Amniotic epithelial cell (primary cell): ENCODE measurements at regions not wholly inside any gene's neighbourhood (a gene's known extent, or its start where the extent isn't known, plus 50 kb on each side); places are given as distances from the start of the nearest gene placed in this dataset.

Source experiments
- DNase-seq: peaks from one replicate; pipeline ENCODE4 v3.0.0-alpha.2; 2010; ENCODE audit warnings: low read depth

DNA sequence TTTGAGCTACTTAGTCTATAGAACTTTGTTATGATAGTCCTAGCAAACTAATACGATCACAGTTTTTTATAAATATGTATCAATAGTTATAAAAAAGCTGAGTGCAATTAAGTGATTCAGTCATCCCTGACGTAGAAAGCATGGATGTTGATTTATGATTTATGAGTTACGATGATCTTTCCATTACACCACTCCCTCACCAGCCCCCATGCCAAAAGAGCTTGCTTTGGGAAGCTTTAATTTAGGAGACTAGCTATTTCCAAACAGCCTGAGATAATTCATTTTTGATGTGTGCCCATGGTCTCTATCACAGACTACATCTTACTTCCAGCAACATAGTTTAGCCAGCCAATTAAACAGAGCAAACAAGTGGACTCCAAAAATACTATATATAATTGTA is 256.8 kb downstream of the GABRG2 start:
- no peak for DNase-seq

DNA sequence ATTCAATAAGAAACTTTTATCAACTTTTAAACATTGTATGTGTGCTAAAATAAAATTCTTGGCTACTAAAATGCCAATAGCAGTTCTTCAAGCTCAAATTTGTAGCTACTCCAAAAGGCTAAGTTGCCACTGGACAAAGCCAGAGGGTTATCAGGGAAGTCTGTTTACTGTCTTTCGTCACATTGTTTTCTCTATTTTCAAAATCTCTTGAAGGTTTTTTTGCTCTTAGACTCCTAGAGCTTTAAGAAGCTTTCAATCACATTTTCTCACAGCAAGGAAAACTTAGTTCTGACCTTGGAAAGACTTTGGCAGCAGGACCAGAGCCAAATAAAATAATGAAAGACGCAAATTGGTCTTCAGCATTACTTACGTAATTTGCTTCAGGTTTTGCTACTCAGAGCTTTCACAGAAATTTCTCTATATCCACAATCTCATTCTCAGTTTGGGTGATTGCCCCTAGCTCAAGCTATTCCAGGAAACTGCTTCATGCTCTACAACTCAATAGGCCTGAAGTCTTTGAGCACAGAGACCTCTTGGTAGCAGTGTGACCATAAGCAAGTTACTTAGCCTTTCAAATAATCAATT is 257.7 kb downstream of the GABRG2 start:
- no peak for DNase-seq

DNA sequence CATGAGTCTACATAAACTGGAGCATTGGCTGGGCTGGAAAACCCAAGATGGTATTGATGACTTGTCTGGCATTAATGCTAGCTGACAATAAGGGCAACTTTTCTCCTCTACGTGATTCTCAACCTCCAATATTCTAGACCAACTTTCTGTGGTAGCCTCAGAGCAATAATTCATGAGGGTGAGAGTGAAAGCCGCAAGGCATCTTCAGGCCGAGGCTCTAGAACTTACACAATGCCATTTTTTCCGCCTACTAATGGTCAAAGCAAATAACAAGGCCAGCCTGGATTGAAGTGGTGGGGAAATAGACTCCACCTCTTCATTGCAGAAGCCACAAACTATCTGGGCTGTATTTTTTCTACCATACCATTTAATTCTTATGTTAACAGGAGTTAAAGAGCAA is 267.4 kb downstream of the GABRG2 start:
- no peak for DNase-seq

DNA sequence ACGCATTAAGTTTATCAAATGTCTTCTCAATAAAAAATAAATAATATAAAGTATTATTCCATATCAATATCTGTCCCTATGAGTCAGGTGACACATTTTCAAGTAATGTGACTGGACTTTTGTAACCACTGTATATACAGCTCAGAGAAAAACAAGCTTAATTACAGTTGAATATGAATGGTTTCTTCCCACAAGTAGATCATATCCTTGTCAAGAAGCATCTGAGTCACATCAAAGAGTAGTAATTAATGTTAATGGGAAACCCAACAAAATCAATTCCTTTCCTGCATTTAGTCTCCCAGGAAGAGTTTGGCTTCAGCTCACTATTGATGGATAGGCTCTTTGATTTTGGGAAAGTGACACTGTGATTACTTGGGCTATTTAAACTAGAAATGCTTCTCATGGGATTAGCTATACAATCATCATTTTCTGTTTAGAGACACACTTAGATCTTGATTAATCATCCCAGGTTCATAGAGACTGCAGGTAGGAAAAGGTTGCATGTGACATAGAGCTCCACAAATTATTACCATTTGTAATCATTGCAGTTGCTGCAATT is 292.9 kb downstream of the GABRG2 start:
- DNase-seq, result no peak

DNA sequence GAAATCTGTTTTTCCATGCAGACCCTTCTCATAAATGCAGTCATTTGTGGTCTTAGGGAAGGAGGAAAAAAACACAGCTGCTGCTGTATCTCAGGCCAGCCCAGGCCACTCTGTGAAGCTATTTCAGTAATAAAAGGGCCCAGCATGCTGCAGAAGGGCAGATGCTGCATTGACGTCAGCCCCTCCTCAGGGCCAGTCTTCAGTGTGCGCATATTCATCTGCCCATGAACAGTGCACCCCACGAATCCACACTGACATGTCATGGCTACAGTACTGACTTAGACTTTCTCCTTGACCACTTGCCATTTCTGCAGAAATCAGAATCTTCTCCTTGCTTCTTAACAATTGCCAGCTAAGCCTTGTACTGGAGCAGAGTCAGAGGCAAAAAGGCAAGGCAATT is 304.7 kb downstream of the GABRG2 start:
- no peak for DNase-seq

DNA sequence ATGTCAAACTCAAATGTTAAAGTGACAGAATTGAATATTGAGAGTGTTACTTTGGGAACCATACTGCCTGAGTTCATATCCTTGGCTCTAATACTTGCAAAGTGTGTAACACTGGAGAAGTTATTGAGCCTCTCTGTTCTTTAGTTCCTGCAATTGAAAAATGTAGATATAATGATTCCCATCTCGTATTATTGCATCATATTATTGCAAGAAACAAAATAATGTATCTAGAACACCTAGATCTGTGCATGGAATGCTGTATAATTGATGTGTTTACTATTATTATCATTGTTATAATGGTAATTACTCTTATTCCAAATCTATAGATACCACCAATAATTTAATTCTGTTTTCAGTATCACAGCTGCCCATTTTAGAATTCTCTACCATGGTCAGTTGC is 310.3 kb downstream of the GABRG2 start:
- no peak for DNase-seq

DNA sequence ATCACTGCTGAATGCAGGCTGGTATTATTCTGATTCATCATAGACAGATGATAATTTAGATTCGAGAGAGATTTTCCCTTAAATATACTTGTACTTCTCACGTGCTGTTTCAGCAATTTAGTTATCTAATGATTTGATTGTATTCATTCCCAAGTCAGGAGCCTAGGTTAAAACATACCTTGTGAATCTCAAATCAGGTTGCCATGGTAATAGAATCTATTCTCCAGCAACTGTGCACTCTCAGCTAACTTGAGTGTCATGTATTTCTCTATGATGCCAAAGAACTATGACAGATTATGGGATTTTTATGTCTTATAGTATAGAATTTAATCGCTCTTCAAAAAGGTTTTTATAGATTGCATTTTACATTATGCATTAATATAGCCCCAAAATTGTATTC is 315.3 kb downstream of the GABRG2 start:
- DNase-seq, result no peak

DNA sequence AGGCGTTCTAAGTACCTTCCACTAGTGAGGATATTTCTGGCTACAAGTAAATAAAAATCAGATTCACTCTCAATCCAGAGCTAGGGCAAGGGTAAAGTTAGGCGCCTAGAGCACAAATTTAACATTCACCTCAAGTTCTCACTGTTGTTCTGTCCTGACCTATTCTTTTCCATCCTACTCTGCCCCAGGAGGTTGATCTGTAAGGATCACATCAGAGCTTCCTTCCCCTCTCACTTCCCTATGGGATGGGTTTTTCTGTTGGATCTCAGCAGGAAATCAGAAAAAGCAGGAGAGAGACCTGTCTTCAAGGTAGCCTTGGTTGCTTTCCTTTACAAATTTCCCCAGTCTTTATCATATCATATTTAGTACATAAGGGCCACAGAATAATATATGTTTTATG is 316.7 kb downstream of the GABRG2 start:
- DNase-seq, result no peak

DNA sequence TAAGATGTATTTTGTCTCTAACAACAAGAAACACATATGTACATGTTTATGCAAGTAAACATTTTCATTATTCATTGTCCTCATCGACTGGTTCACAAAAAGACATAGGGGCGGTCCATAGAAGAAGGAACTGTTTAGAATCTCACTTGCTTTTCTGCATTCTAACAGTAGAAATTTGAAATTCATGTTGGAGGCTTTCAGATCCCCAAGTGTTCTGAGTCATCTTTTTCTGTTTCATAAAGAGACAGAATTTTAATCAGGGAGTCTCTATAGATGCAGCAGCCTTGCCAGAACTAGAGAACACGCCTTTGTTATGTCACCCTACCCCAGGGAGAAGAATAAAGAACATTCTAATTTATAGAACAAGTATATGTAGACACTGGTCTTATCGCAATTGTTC is 324.3 kb downstream of the GABRG2 start:
- DNase-seq, result no peak

DNA sequence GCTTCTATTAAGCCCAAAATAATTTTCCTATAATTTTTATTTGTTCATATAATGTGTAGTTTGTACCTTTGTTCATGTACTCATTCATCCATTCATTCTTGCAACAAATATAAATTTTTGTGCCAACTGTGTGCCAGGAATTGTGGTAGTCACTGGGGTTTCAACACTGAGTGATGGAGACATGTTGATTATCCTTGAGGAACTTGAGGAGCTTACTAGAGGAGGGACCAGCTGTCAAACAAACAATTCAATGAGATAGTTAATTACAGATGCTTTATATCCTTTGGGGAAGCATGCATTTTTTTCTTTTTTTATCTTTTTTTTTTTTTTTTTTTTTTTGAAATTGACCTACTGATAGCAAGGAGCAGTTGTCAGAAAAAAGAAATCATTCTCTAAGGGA is 324.8 kb downstream of the GABRG2 start:
- no peak for DNase-seq

DNA sequence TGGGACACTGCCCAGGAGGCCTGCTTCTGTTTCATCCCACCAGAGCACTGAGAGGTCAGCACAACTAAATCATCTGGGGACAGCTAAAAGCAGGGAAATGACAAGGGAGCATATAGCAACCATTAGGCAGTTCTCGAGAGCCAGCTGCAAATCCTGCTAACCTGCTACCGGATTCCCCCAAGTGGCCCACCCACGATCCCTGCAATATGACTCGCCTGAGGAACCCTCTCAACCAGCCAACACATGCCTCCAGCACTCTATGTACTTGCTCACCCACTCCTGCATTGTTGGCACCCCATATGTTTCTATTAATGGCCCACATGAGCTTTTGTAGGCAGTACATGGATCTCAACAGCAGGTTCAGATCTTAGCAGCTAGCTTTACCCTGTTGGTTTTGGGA is 326.0 kb downstream of the GABRG2 start:
- no peak for DNase-seq

DNA sequence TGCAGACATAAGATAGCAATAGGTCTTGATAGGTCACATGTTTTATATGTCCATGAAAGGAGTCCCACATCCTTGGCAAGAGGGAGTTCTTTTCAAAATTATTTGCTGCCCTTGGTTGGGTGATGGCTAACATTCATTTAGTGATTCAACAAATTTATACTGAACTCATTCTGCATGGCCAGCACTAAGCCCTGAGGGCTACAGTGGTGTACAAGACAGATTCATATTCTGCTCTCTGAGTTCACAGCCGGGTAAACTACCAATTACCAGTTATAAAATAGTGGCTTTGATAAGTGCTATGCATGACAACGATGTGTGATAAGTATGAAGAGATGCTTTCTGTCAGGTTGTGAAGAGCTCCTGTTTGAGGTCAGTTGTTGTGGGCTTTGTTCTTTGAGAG is 340.0 kb downstream of the GABRG2 start:
- no peak for DNase-seq

DNA sequence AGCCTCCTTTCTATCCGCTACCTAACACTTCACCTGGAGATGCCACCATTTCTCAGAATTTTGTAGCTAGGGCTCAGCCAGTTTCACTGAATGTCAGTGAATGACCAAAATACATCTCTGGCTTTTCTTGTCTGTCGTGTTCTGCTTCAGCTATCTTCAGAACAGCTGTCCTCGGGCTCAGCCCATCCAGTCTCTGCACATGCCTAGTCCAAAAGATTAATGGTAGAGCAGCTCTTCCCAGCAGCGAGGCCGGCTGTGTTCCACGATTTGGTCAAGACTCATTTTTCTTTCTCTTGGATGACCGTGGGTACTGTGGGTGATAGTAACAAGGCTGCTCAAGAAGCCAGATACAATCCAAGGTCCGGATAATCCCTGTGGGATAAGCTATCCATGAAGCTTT is 342.8 kb downstream of the GABRG2 start:
- DNase-seq, result no peak

DNA sequence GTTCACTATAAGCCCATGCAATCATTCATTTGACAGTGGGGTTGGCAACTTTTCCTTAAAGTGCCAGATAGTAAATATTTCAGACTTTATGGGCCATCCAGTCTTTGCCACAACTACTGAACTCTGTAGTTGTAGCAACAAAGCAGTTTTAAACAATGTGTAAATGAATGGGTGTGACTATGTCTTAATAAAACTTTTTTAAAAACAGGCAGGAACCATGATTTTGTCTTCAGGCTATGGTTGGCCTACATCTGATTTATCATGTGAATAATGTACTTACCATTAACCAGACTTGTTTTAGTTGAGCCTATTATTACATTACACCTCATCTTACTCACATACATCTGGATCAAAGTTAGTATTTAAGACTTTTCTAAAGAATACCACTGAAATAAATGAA is 361.6 kb downstream of the GABRG2 start:
- no peak for DNase-seq

DNA sequence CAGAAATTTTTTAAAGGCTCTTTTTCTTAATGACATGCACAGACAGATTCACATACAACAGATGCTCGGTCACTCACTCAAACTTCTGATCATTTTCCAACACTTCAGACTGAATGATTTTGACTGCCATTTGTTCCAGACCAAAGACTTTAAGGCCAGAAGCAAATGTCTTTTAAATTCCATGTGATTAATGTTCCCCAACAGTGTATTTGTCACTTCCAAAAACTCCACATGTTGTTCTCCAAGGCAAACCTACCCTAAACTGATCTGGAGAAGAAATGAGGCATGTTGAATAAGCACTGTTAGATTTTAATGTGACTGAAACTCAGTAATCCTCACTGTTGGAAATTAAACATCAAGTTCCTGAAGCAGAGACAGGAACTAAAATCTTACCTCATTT is 366.7 kb downstream of the GABRG2 start:
- no peak for DNase-seq

DNA sequence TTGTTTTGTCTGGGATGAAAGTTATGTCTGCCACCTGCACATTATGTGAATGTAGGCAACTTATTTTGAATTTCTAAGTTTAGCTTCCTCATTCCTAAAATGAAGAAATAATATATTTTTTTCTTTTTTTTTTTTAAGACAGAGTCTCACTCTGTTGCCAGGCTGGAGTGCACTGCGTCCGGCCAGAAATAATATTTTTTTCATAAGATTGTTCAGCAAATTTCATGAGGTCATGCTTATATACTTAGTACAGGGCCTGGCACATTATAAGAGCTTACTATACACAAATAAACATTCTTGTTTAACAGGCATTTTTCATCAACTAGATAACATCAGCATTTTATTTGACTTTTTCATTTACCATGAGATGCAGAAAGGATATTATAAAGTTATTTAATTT is 368.5 kb downstream of the GABRG2 start:
- no peak for DNase-seq

DNA sequence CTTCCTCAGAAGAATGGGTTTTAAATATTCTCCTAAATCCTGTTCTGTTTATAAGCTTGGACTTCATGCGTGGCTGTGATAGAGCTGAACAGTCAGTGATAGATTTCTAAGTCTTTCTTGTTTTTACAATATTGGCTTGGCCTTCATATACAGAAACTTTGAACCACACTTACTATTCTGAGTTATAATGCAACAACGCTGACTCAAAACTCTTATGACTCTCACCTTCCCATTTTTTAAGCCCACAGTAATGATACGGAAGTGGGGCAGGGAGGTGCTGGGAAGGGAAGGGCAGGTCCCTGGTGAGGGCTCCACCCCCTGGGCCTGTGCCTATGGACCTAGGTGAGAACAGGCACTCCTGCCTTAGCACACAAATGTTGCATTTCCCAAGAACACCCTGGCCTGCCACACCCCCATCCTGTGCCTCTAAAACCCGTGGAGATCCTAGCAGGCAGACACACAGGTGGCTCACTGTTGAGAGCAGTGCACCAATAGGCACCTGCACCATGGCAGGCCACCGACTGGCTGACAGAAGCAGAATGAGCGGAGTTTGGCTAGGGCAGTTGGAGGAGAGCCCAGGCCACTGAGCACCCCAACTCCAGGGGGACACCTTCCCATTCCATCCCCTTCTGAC is 376.7 kb downstream of the GABRG2 start:
- no peak for DNase-seq

DNA sequence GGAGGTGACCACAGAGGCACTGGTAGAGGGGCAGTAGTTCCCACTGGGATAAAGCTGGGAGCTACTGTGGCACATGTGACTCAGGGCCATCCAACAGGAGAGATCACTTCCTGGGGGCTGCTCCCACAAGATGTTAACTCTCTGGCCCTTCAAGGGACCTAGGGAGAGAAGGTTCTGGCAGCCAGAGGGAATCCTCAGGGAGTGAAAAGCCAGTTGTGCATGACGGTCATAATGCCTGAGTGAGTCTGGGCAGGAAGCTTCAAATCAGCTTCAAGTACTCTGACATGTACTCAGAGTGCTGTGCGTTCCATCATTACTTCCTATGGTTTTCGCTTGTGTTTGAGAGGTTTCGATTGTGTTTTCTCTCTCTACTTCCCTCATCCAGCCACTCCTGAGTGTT is 388.5 kb downstream of the GABRG2 start:
- DNase-seq, result no peak

DNA sequence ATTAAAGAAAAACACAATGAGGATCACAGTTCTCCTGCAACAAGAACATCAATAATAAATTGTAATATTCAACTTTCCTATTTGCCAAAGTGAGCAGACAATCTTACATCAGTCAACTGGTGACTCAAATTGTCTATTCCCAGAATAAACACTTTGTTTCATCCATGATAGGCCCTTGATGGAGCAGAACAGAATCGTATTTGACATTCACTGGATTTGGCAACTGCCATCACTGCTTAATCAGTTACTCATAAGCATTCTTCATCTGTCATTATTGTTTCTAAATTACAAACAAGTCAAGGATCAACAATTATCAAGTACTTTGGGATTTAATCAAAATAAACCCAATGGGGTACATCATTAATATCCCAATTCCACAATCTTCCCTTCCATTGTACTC is 398.4 kb downstream of the GABRG2 start:
- DNase-seq, result no peak

DNA sequence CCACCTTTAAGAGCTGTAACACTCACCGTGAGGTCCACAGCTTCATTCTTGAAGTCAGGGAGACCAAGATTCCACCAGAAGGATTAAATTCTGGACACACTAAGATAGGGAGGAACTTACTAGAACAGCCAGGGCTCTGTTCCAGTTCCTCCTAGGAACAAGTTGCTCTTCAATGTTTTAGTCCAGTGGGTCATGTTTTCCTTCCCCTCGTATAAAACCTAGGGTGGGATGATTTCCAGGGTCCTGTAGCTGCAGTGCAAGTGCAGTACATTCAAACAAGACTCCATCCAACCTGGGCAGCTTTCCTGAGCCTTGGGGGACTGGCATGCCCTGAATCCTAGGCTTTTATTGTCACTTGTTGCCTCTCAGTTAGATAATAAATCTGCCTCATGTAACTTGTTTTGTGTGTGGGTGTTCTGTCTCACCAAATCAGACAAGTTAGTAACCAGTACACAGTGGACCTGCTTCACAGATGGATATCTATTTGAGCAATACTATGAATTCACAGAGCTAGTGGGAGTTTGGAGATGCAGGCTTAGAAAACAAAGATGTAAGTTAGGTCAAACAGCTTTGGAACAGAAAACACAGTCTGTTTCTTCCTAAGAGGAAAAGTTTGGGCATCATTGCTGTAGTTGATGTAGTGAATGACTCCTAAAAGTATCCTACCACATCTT is 405.6 kb downstream of the GABRG2 start:
- no peak for DNase-seq

DNA sequence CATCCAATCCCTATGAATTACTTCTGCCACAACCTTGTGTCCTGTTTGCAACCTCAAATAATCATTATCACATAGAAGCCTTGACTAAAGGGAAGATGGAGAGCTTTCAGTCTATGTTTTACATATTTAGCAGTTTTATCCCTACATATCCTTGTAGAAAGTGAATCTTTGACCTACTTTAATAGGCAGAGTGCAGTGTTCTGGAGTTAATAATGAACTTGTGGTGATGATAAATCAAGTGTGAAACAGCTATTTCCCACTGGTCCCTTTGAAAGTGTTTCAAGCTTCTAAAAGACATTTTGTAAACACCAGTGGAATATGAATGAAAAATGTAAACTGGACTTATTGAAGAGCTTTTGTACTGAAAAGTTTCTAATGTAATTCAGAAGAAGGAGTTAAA is 406.7 kb downstream of the GABRG2 start:
- DNase-seq, result no peak

DNA sequence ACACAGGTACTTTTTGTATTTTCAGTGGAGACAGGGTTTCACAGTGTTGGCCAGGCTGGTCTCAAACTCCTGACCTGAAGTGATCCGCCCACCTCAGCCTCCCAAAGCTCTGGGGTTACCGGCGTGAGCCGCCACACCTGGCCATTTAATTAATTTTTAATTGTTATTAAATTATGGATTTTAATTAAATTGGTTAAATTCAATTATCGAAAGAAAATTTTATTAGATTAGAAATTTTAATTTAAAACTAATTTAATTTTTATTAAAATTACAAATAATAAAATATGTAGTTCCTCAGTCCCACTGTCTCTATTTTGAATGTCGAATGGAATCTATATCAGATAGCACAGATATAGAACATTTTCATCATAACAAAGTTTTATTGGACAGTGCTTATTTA is 416.5 kb downstream of the GABRG2 start:
- DNase-seq, result no peak

DNA sequence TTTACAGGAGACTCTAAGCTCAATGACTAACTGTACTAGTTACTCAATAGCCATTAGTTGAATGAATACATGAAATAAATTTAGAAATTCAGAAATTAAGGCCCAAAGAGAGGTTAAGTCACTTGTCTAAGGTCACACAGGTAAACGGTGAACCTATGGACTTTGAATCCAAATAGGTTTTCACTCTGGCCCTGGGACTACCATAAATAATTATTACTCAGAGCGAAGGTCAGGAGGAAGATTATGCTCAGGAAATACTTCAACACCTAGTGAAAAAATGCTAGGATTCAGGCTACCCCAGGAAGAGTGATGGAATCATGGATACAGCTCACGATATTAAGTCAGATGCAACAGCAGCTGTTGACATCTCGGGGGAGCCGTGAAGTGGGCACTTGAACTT is 417.4 kb downstream of the GABRG2 start:
- no peak for DNase-seq
